ENCODE measurements at regions not wholly inside any gene's neighbourhood (a gene's known extent, or its start where the extent isn't known, plus 50 kb on each side); places are given as distances from the start of the nearest gene placed in this dataset.

DNA sequence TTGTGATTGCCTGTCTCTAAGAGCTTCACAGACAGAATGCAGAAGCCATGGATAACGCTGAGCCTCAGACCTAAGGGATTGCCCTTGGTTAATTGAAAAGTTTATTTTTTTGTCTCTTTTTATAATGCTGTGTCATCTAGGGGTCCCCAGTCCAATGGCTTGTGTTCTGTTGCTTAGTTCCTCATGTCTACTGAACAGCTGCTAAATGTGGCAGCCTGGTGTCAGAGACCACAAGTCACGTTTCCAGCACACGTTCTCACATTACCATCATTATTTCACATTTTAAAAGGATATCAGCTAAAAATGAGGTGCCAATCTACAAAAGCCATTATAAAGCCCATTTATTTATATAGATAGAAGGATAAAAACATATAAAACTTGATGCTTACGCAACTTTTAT, 1362.0 kb downstream of the PCDH9 start:
- TF ChIP-seq, protein P1, sequence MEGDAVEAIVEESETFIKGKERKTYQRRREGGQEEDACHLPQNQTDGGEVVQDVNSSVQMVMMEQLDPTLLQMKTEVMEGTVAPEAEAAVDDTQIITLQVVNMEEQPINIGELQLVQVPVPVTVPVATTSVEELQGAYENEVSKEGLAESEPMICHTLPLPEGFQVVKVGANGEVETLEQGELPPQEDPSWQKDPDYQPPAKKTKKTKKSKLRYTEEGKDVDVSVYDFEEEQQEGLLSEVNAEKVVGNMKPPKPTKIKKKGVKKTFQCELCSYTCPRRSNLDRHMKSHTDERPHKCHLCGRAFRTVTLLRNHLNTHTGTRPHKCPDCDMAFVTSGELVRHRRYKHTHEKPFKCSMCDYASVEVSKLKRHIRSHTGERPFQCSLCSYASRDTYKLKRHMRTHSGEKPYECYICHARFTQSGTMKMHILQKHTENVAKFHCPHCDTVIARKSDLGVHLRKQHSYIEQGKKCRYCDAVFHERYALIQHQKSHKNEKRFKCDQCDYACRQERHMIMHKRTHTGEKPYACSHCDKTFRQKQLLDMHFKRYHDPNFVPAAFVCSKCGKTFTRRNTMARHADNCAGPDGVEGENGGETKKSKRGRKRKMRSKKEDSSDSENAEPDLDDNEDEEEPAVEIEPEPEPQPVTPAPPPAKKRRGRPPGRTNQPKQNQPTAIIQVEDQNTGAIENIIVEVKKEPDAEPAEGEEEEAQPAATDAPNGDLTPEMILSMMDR (IDR thresholded peaks at IDR 0.05; ENCODE audit: insufficient read depth, low read length, poor library complexity, severe bottlenecking): no peak
- no peak for TF ChIP-seq EZH2phosphoT487 (conservative IDR thresholded peaks at IDR 0.05; ENCODE audit: low read length)

All from SU-DHL-6 (cell line).